ENCODE measurements at regions not wholly inside any gene's neighbourhood (a gene's known extent, or its start where the extent isn't known, plus 50 kb on each side); places are given as distances from the start of the nearest gene placed in this dataset.

DNA sequence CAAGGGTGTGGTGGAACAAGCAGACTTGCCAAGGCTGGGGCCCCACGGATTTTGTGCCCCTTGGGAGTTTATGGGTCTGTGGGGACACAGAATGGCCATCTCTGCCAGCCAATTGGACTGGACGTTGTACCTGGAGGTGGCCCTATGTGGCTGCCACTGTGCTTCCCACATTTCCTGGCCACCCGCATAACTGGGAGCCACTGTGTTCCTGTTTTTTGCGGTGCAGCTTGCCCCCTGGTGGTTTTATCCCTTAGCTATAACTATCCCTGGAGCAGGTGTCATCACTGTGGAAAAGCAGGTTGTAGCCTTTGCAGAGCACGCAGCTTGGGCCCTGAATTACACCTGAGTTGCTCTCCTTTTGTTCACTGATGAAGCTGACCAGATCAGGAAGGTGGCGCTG is 306.3 kb downstream of the ZPLD1 start:
- TF ChIP-seq POLR2A (IDR thresholded peaks at IDR 0.05; ENCODE audit: low read length) (no peak), GATA1 (IDR thresholded peaks at IDR 0.05; ENCODE audit: low read depth, low read length) (no peak)
